WTC11 (cell line): ENCODE measurements at regions not wholly inside any gene's neighbourhood (a gene's known extent, or its start where the extent isn't known, plus 50 kb on each side); places are given as distances from the start of the nearest gene placed in this dataset.

Experiments
- ATAC-seq: fragments of 200-7000 bp; cut with Tn5 transposase; 2 replicates; pipeline ENCODE4 v1.10.0; 2021; ENCODE audit warnings: mild to moderate bottlenecking, moderate library complexity
- CTCF ChIA-PET: fragments of 300-600 bp; sonication (Branson Sonifier 250); formaldehyde crosslinking; loops from one replicate; lab custom pipeline; 2021; ENCODE audit warnings: antibody characterized with exemption; lab: Charles Lee
- POLR2A ChIA-PET: fragments of 350-600 bp; sonication (Branson Sonifier 250); formaldehyde crosslinking; loops from one replicate; lab custom pipeline; 2021; ENCODE audit warnings: antibody characterized with exemption; lab: Charles Lee
- DNase-seq: peaks from one replicate; pipeline ENCODE4 v3.0.0; 2021; ENCODE audit warnings: low spot score
- H3K27ac Mint-ChIP-seq: 2 replicates; pipeline ENCODE4 v1.8.0; 2021; ENCODE audit warnings: mixed read lengths
- H3K27me3 Mint-ChIP-seq: 2 replicates; pipeline ENCODE4 v1.8.0; 2021; ENCODE audit warnings: low read depth, mild to moderate bottlenecking, moderate library complexity, mixed read lengths
- H3K36me3 Mint-ChIP-seq: 2 replicates; pipeline ENCODE4 v1.8.0; 2021; ENCODE audit warnings: mixed read lengths
- H3K4me1 Mint-ChIP-seq: 2 replicates; pipeline ENCODE4 v1.8.0; 2022; ENCODE audit warnings: mixed read lengths
- H3K4me3 Mint-ChIP-seq: 2 replicates; pipeline ENCODE4 v1.8.0; 2021; ENCODE audit warnings: mild to moderate bottlenecking, moderate library complexity, mixed read lengths
- H3K9me3 Mint-ChIP-seq: 2 replicates; pipeline ENCODE4 v1.8.0; 2021; ENCODE audit warnings: mixed read lengths
- CREB1 ChIP-seq: sonication (generic); formaldehyde crosslinking; IDR thresholded peaks from 2 replicates; pipeline ENCODE4 v1.8.0; 2023; ENCODE audit warnings: mild to moderate bottlenecking, missing genetic modification reagents
- FOXJ3 ChIP-seq: sonication (generic); formaldehyde crosslinking; IDR thresholded peaks from 2 replicates; pipeline ENCODE4 v1.9.0; 2021; ENCODE audit warnings: missing genetic modification reagents, mild to moderate bottlenecking, borderline replicate concordance
- GTF2I ChIP-seq: fragments of 250-450 bp; sonication (Bioruptor Pico); conservative IDR thresholded peaks from 2 replicates; pipeline ENCODE4 v1.4.0; 2021; ENCODE audit warnings: mild to moderate bottlenecking
- NFATC4 ChIP-seq: fragments of 250-450 bp; sonication (Bioruptor Pico); IDR thresholded peaks from 2 replicates; pipeline ENCODE4 v1.9.0; 2021; ENCODE audit warnings: mild to moderate bottlenecking
- NR2C2 ChIP-seq: sonication (generic); formaldehyde crosslinking; IDR thresholded peaks from 2 replicates; pipeline ENCODE4 v1.8.0; 2022; ENCODE audit warnings: mild to moderate bottlenecking, missing genetic modification reagents
- RELA ChIP-seq: sonication (generic); formaldehyde crosslinking; IDR thresholded peaks from 2 replicates; pipeline ENCODE4 v1.8.1; 2022; ENCODE audit warnings: missing genetic modification reagents, mild to moderate bottlenecking, borderline replicate concordance
- SMAD3 ChIP-seq: sonication (generic); formaldehyde crosslinking; IDR thresholded peaks from 2 replicates; pipeline ENCODE4 v1.8.0; 2022; ENCODE audit warnings: missing genetic modification reagents, mild to moderate bottlenecking, borderline replicate concordance
- TF ChIP-seq, protein P1 (sequence below): sonication (generic); formaldehyde crosslinking; conservative IDR thresholded peaks from 2 replicates; pipeline ENCODE4 v1.8.1; 2022; ENCODE audit warnings: mild to moderate bottlenecking, missing genetic modification reagents
- TF ChIP-seq, protein P2 (sequence below): sonication (generic); formaldehyde crosslinking; IDR thresholded peaks from 2 replicates; pipeline ENCODE4 v1.8.0; 2022; ENCODE audit warnings: mild to moderate bottlenecking, missing genetic modification reagents
- TF ChIP-seq, protein P3 (sequence below): sonication (generic); formaldehyde crosslinking; IDR thresholded peaks from 2 replicates; pipeline ENCODE4 v1.8.1; 2023; ENCODE audit warnings: mild to moderate bottlenecking, missing genetic modification reagents
- TF ChIP-seq, protein P4 (sequence below): sonication (generic); formaldehyde crosslinking; IDR thresholded peaks from 2 replicates; pipeline ENCODE4 v1.8.1; 2023; ENCODE audit warnings: mild to moderate bottlenecking, missing genetic modification reagents, moderate library complexity
- TF ChIP-seq, protein P5 (sequence below): sonication (generic); formaldehyde crosslinking; conservative IDR thresholded peaks from 2 replicates; pipeline ENCODE4 v1.8.1; 2023; ENCODE audit warnings: mild to moderate bottlenecking, low read depth, missing genetic modification reagents, moderate library complexity
- TF ChIP-seq, protein P6 (sequence below): fragments of 250-450 bp; sonication (Bioruptor Pico); IDR thresholded peaks from 2 replicates; pipeline ENCODE4 v1.9.0; 2021; ENCODE audit warnings: mild to moderate bottlenecking, borderline replicate concordance

DNA sequence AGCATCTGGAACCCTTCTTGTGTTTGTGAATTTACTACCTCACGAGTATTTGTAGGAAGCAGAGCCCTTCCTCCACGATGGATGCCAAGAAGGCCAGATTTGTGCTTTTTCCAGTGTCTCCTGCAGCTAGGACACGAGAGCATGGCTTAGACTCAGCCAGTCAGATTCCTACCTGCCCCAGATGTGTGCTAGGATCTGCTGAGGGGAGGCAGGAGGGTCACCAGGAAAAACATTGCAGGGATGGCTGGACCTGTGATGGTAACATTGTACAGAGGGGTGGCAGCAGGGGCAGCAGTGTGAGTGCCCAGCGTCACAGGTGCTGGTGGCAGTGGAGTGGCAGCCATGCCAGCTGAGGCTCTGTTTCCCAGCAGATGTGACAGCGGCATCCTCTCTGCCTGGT lies 285.3 kb downstream of the FAM43A start:
- peaks cover 2% of the 10 kb centered on the region for H3K27me3 Mint-ChIP-seq
- H3K4me3 Mint-ChIP-seq = no peak overlapping the region
- H3K27ac Mint-ChIP-seq = no peak overlapping the region
- ATAC-seq (no peak), DNase-seq (no peak)
- H3K9me3 Mint-ChIP-seq = peaks cover 10% of the 10 kb centered on the region
- TF ChIP-seq, protein P1, sequence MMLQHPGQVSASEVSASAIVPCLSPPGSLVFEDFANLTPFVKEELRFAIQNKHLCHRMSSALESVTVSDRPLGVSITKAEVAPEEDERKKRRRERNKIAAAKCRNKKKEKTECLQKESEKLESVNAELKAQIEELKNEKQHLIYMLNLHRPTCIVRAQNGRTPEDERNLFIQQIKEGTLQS (CRISPR knock-in tag) = no peak
- CTCF ChIA-PET = interaction anchor here (1.2 to 1.5 kb wide), 2 partner anchors 10 to 288 kb away, joined by 3 to 7 read pairs; no protein-coding TSS in a partner anchor
- POLR2A ChIA-PET = no interaction called here
- H3K4me1 Mint-ChIP-seq = no peaks in the 10 kb centered on the region
- no peaks in the 10 kb centered on the region for H3K36me3 Mint-ChIP-seq

DNA sequence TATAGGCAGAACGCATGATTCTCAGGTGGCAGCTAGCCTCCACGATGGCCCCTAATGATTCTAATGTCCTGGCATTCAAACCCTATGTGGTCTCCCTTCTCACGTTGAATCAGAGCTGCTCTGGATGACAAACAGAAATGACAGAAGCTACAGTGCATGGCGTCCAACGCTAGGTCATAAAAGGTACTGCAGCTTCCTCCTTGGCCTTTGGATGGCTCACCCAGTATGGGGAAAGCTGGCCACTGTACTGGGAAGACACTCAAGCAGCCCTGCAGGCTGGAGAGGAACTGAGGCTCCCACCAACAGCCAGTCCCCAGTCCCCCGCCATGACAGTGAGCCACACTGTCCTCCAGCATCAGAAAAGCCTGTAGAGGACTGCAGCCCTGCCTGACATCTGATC lies 286.3 kb downstream of the FAM43A start:
- POLR2A ChIA-PET = no interaction called here
- Mint-ChIP-seq H3K27me3 (peaks cover 2% of the 10 kb centered on the region), H3K4me3 (no peak overlapping the region), H3K27ac (no peak overlapping the region)
- CTCF ChIA-PET = interaction anchor here (0.5 to 1.5 kb wide), 4 partner anchors 11 to 338 kb away, joined by 3 to 7 read pairs (median 5); no protein-coding TSS in a partner anchor
- DNase-seq = no peak
- TF ChIP-seq NR2C2 (CRISPR knock-in tag) = no peak
- no peak for TF ChIP-seq CREB1 (CRISPR knock-in tag)
- TF ChIP-seq RELA = no peak
- TF ChIP-seq, protein P2, sequence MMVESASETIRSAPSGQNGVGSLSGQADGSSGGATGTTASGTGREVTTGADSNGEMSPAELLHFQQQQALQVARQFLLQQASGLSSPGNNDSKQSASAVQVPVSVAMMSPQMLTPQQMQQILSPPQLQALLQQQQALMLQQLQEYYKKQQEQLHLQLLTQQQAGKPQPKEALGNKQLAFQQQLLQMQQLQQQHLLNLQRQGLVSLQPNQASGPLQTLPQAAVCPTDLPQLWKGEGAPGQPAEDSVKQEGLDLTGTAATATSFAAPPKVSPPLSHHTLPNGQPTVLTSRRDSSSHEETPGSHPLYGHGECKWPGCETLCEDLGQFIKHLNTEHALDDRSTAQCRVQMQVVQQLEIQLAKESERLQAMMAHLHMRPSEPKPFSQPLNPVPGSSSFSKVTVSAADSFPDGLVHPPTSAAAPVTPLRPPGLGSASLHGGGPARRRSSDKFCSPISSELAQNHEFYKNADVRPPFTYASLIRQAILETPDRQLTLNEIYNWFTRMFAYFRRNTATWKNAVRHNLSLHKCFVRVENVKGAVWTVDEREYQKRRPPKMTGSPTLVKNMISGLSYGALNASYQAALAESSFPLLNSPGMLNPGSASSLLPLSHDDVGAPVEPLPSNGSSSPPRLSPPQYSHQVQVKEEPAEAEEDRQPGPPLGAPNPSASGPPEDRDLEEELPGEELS (CRISPR knock-in tag) = no peak
- TF ChIP-seq FOXJ3 (CRISPR knock-in tag) = no peak
- TF ChIP-seq GTF2I (CRISPR knock-in tag) = no peak
- TF ChIP-seq, protein P3, sequence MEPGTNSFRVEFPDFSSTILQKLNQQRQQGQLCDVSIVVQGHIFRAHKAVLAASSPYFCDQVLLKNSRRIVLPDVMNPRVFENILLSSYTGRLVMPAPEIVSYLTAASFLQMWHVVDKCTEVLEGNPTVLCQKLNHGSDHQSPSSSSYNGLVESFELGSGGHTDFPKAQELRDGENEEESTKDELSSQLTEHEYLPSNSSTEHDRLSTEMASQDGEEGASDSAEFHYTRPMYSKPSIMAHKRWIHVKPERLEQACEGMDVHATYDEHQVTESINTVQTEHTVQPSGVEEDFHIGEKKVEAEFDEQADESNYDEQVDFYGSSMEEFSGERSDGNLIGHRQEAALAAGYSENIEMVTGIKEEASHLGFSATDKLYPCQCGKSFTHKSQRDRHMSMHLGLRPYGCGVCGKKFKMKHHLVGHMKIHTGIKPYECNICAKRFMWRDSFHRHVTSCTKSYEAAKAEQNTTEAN (CRISPR knock-in tag) = no peak
- TF ChIP-seq, protein P4, sequence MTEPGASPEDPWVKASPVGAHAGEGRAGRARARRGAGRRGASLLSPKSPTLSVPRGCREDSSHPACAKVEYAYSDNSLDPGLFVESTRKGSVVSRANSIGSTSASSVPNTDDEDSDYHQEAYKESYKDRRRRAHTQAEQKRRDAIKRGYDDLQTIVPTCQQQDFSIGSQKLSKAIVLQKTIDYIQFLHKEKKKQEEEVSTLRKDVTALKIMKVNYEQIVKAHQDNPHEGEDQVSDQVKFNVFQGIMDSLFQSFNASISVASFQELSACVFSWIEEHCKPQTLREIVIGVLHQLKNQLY (CRISPR knock-in tag) = no peak
- no peak for TF ChIP-seq NFATC4 (CRISPR knock-in tag)
- TF ChIP-seq, protein P5, sequence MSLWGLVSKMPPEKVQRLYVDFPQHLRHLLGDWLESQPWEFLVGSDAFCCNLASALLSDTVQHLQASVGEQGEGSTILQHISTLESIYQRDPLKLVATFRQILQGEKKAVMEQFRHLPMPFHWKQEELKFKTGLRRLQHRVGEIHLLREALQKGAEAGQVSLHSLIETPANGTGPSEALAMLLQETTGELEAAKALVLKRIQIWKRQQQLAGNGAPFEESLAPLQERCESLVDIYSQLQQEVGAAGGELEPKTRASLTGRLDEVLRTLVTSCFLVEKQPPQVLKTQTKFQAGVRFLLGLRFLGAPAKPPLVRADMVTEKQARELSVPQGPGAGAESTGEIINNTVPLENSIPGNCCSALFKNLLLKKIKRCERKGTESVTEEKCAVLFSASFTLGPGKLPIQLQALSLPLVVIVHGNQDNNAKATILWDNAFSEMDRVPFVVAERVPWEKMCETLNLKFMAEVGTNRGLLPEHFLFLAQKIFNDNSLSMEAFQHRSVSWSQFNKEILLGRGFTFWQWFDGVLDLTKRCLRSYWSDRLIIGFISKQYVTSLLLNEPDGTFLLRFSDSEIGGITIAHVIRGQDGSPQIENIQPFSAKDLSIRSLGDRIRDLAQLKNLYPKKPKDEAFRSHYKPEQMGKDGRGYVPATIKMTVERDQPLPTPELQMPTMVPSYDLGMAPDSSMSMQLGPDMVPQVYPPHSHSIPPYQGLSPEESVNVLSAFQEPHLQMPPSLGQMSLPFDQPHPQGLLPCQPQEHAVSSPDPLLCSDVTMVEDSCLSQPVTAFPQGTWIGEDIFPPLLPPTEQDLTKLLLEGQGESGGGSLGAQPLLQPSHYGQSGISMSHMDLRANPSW (CRISPR knock-in tag) = no peak
- TF ChIP-seq SMAD3 (CRISPR knock-in tag) = no peak
- TF ChIP-seq, protein P6, sequence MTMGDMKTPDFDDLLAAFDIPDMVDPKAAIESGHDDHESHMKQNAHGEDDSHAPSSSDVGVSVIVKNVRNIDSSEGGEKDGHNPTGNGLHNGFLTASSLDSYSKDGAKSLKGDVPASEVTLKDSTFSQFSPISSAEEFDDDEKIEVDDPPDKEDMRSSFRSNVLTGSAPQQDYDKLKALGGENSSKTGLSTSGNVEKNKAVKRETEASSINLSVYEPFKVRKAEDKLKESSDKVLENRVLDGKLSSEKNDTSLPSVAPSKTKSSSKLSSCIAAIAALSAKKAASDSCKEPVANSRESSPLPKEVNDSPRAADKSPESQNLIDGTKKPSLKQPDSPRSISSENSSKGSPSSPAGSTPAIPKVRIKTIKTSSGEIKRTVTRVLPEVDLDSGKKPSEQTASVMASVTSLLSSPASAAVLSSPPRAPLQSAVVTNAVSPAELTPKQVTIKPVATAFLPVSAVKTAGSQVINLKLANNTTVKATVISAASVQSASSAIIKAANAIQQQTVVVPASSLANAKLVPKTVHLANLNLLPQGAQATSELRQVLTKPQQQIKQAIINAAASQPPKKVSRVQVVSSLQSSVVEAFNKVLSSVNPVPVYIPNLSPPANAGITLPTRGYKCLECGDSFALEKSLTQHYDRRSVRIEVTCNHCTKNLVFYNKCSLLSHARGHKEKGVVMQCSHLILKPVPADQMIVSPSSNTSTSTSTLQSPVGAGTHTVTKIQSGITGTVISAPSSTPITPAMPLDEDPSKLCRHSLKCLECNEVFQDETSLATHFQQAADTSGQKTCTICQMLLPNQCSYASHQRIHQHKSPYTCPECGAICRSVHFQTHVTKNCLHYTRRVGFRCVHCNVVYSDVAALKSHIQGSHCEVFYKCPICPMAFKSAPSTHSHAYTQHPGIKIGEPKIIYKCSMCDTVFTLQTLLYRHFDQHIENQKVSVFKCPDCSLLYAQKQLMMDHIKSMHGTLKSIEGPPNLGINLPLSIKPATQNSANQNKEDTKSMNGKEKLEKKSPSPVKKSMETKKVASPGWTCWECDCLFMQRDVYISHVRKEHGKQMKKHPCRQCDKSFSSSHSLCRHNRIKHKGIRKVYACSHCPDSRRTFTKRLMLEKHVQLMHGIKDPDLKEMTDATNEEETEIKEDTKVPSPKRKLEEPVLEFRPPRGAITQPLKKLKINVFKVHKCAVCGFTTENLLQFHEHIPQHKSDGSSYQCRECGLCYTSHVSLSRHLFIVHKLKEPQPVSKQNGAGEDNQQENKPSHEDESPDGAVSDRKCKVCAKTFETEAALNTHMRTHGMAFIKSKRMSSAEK (CRISPR knock-in tag) = no peak
- TF ChIP-seq, all 79 proteins: peak for 0
- H3K4me1 Mint-ChIP-seq = no peaks in the 10 kb centered on the region
- no peak; the same call in 1 of the 2 replicates for ATAC-seq
- no peaks in the 10 kb centered on the region for H3K36me3 Mint-ChIP-seq
- H3K9me3 Mint-ChIP-seq = peaks cover 10% of the 10 kb centered on the region
